Activated naive CD4-positive, alpha-beta T cell treated with anti-CD3 and anti-CD28 coated beads, Interleukin-2, amount 50 U/mL, for 16 hours (primary cell): ENCODE measurements at regions not wholly inside any gene's neighbourhood (a gene's known extent, or its start where the extent isn't known, plus 50 kb on each side); places are given as distances from the start of the nearest gene placed in this dataset.

Experiments used
- DNase-seq: peaks from one replicate; pipeline ENCODE4 v3.0.0-alpha.2; 2020

GRCh38 chr18:54717673-54718407 is 110.4 kb upstream of the RAB27B start:
- peak; percentile 15 for DNase-seq

GRCh38 chr18:54718408-54718773 is 109.9 kb upstream of the RAB27B start:
- no peak for DNase-seq

GRCh38 chr18:54720620-54721019 is 107.7 kb upstream of the RAB27B start:
- DNase-seq = no peak

- DNase-seq = no peak
Observed at GRCh38 chr18:54726143-54726542, 102.1 kb upstream of the RAB27B start.

GRCh38 chr18:54734059-54734458 is 94.2 kb upstream of the RAB27B start:
- no peak for DNase-seq

GRCh38 chr18:54736981-54737380 is 91.3 kb upstream of the RAB27B start:
- no peak for DNase-seq

GRCh38 chr18:54737986-54738385 is 90.3 kb upstream of the RAB27B start:
- no peak for DNase-seq

- DNase-seq = no peak
Observed at GRCh38 chr18:54739476-54739875, 88.8 kb upstream of the RAB27B start.

GRCh38 chr18:54740136-54740846 is 88.0 kb upstream of the RAB27B start:
- DNase-seq = no peak

- no peak for DNase-seq
Observed at GRCh38 chr18:54742120-54742519, 86.2 kb upstream of the RAB27B start.

- DNase-seq = no peak
Observed at GRCh38 chr18:54742659-54743604, 85.3 kb upstream of the RAB27B start.

GRCh38 chr18:54743605-54743995 is 84.7 kb upstream of the RAB27B start:
- DNase-seq = no peak

GRCh38 chr18:54749291-54749690 is 79.0 kb upstream of the RAB27B start:
- no peak for DNase-seq

GRCh38 chr18:54750350-54750749 is 77.9 kb upstream of the RAB27B start:
- DNase-seq = no peak

- no peak for DNase-seq
Observed at GRCh38 chr18:54752185-54752584, 76.1 kb upstream of the RAB27B start.

- DNase-seq = no peak
Observed at GRCh38 chr18:54755456-54755855, 72.8 kb upstream of the RAB27B start.

- no peak for DNase-seq
Observed at GRCh38 chr18:54762386-54762785, 65.9 kb upstream of the RAB27B start.

- no peak for DNase-seq
Observed at GRCh38 chr18:54764786-54765185, 63.5 kb upstream of the RAB27B start.

- no peak for DNase-seq
Observed at GRCh38 chr18:54765636-54766375, 62.5 kb upstream of the RAB27B start.

GRCh38 chr18:54766634-54767033 is 61.6 kb upstream of the RAB27B start:
- no peak for DNase-seq

GRCh38 chr18:54767098-54767497 is 61.2 kb upstream of the RAB27B start:
- DNase-seq = no peak

GRCh38 chr18:54769526-54770464 is 58.5 kb upstream of the RAB27B start:
- no peak for DNase-seq
